OCI-LY3 (cell line): ENCODE measurements at regions not wholly inside any gene's neighbourhood (a gene's known extent, or its start where the extent isn't known, plus 50 kb on each side); places are given as distances from the start of the nearest gene placed in this dataset.

Experiments
- EZH2phosphoT487 ChIP-seq: fragments of 200-600 bp; shearing (Covaris generic); IDR thresholded peaks from 2 replicates; pipeline ENCODE4 v1.6.1; 2018; ENCODE audit warnings: antibody characterized with exemption, mixed run types, low read depth
- TF ChIP-seq, protein P1 (sequence below): fragments of 200-600, 300-600 bp; sonication (generic); IDR thresholded peaks from 2 replicates; pipeline ENCODE4 v1.5.1; 2014; ENCODE audit warnings: antibody characterized with exemption, low read length, low read depth

DNA sequence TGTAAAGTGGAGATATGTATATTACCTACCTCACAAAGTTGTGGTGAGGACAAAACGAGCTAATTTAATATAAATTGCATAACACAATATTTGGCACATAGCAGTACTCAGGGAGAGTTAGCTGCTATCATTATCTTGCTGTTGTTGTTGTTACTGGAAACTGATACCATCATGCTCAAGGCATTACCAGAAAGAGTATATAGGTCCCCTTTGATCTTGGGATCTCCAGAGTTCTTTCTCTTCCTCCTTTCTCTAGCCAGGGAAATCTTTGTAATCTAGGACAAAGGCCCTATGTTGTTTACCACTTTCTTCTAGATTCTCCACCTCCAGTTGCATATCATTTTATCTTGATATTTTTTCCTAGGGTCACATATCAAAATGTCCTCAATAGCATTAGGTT is 114.8 kb upstream of the RASA1 start:
- TF ChIP-seq, protein P1, sequence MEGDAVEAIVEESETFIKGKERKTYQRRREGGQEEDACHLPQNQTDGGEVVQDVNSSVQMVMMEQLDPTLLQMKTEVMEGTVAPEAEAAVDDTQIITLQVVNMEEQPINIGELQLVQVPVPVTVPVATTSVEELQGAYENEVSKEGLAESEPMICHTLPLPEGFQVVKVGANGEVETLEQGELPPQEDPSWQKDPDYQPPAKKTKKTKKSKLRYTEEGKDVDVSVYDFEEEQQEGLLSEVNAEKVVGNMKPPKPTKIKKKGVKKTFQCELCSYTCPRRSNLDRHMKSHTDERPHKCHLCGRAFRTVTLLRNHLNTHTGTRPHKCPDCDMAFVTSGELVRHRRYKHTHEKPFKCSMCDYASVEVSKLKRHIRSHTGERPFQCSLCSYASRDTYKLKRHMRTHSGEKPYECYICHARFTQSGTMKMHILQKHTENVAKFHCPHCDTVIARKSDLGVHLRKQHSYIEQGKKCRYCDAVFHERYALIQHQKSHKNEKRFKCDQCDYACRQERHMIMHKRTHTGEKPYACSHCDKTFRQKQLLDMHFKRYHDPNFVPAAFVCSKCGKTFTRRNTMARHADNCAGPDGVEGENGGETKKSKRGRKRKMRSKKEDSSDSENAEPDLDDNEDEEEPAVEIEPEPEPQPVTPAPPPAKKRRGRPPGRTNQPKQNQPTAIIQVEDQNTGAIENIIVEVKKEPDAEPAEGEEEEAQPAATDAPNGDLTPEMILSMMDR: no peak
- TF ChIP-seq EZH2phosphoT487: no peak
